ENCODE measurements at regions not wholly inside any gene's neighbourhood (a gene's known extent, or its start where the extent isn't known, plus 50 kb on each side); places are given as distances from the start of the nearest gene placed in this dataset.

- H3K9me3 Mint-ChIP-seq, result no peaks in the 10 kb centered on the region
- no peaks in the 10 kb centered on the region for H3K27me3 Mint-ChIP-seq
- TF ChIP-seq CTCF (conservative IDR thresholded peaks at IDR 0.05), result no peak
- H3K27ac Mint-ChIP-seq, result no peak overlapping the region
- no peak for DNase-seq (ENCODE audit: extremely low spot score, unreplicated experiment)
- H3K4me1 Mint-ChIP-seq (ENCODE audit: unreplicated experiment), result peaks cover 19% of the 10 kb centered on the region
- H3K4me3 Mint-ChIP-seq, result no peak overlapping the region
- no peaks in the 10 kb centered on the region for H3K36me3 Mint-ChIP-seq
Measured at GRCh38 chr1:43039228-43040055, 80.8 kb upstream of the SLC2A1 start.

GRCh38 chr1:43038232-43038935 is 79.7 kb upstream of the SLC2A1 start:
- Mint-ChIP-seq H3K4me1 (ENCODE audit: unreplicated experiment) (peaks cover 22% of the 10 kb centered on the region), H3K4me3 (peak overlapping the region; percentile 61), H3K36me3 (no peaks in the 10 kb centered on the region), H3K27me3 (no peaks in the 10 kb centered on the region), H3K27ac (peak overlapping the region; percentile 90), H3K9me3 (no peaks in the 10 kb centered on the region)
- no peak for DNase-seq (ENCODE audit: extremely low spot score, unreplicated experiment)
- TF ChIP-seq CTCF (conservative IDR thresholded peaks at IDR 0.05), result no peak

GRCh38 chr1:43037466-43037865 is 78.8 kb upstream of the SLC2A1 start:
- Mint-ChIP-seq H3K27ac (peak overlapping the region; percentile 86), H3K9me3 (no peaks in the 10 kb centered on the region), H3K36me3 (no peaks in the 10 kb centered on the region), H3K4me3 (no peak overlapping the region), H3K27me3 (no peaks in the 10 kb centered on the region), H3K4me1 (ENCODE audit: unreplicated experiment) (peaks cover 22% of the 10 kb centered on the region)
- DNase-seq (ENCODE audit: extremely low spot score, unreplicated experiment), result no peak
- TF ChIP-seq CTCF (conservative IDR thresholded peaks at IDR 0.05), result no peak

GRCh38 chr1:43036932-43037331 is 78.3 kb upstream of the SLC2A1 start:
- Mint-ChIP-seq H3K4me3 (peak overlapping the region; percentile 60), H3K4me1 (ENCODE audit: unreplicated experiment) (peaks cover 22% of the 10 kb centered on the region), H3K9me3 (no peaks in the 10 kb centered on the region), H3K27me3 (no peaks in the 10 kb centered on the region), H3K27ac (peak overlapping the region; percentile 86), H3K36me3 (no peaks in the 10 kb centered on the region)
- no peak for DNase-seq (ENCODE audit: extremely low spot score, unreplicated experiment)
- TF ChIP-seq CTCF (conservative IDR thresholded peaks at IDR 0.05), result no peak

GRCh38 chr1:43035821-43036741 is 77.4 kb upstream of the SLC2A1 start:
- no peaks in the 10 kb centered on the region for H3K9me3 Mint-ChIP-seq
- peak overlapping the region; percentile 60 for H3K4me3 Mint-ChIP-seq
- H3K27me3 Mint-ChIP-seq, result no peaks in the 10 kb centered on the region
- no peaks in the 10 kb centered on the region for H3K36me3 Mint-ChIP-seq
- H3K4me1 Mint-ChIP-seq (ENCODE audit: unreplicated experiment), result peaks cover 22% of the 10 kb centered on the region
- TF ChIP-seq CTCF (conservative IDR thresholded peaks at IDR 0.05), result no peak
- peak overlapping the region; percentile 86 for H3K27ac Mint-ChIP-seq
- DNase-seq (ENCODE audit: extremely low spot score, unreplicated experiment), result no peak

Measured in type B pancreatic cell (in vitro differentiated cells).